PC-3 (cell line): ENCODE measurements at regions not wholly inside any gene's neighbourhood (a gene's known extent, or its start where the extent isn't known, plus 50 kb on each side); places are given as distances from the start of the nearest gene placed in this dataset.

ENCODE experiments used
- ATAC-seq: fragments of 200-7000 bp; cut with Tn5 transposase; 2 replicates; pipeline ENCODE4 v1.9.1; 2020; ENCODE audit warnings: mild to moderate bottlenecking, moderate library complexity
- BruUV-seq: library from RNA; stranded (reverse); fragments of 400-500 nt; replicated peaks from 2 replicates; lab custom pipeline; 2021; lab: Mats Ljungman, UMichigan
- CTCF ChIA-PET: fragments of 300-600 bp; sonication (Branson Sonifier 250); formaldehyde crosslinking; loops from one replicate; lab custom pipeline; 2022; ENCODE audit warnings: antibody characterized with exemption; lab: Charles Lee
- POLR2A ChIA-PET: fragments of 300-600 bp; sonication (Branson Sonifier 250); formaldehyde crosslinking; loops from one replicate; lab custom pipeline; 2022; ENCODE audit warnings: antibody characterized with exemption; ENCODE audit not compliant: unreplicated experiment; lab: Charles Lee
- DNase-seq: peaks from one replicate; pipeline ENCODE4 v3.0.0-alpha.2; 2015
- H2AFZ ChIP-seq: fragments of 300-600 bp; sonication (generic); 2 replicates; pipeline ENCODE4 v1.6.0; 2016; ENCODE audit warnings: antibody characterized with exemption, low read length
- H3F3A ChIP-seq: fragments of 300-600 bp; sonication (generic); one replicate; pipeline ENCODE4 v1.6.0; 2017; ENCODE audit warnings: antibody characterized with exemption, low read length, control low read depth, mild to moderate bottlenecking; ENCODE audit not compliant: unreplicated experiment
- H3K27ac ChIP-seq: fragments of 300-600 bp; sonication (generic); 2 replicates; pipeline ENCODE4 v1.5.1; 2016; ENCODE audit warnings: mild to moderate bottlenecking, low read length
- H3K27me3 ChIP-seq: fragments of 300-600 bp; sonication (generic); 2 replicates; pipeline ENCODE4 v1.6.1; 2016; ENCODE audit warnings: low read length, mixed read lengths
- H3K36me3 ChIP-seq: fragments of 300-600 bp; sonication (generic); 2 replicates; pipeline ENCODE4 v1.6.1; 2016; ENCODE audit warnings: low read depth, mixed run types, low read length, mixed read lengths
- H3K4me1 ChIP-seq: fragments of 300-600 bp; sonication (generic); 2 replicates; pipeline ENCODE4 v1.5.1; 2016; ENCODE audit warnings: low read length; ENCODE audit not compliant: insufficient read depth
- H3K4me2 ChIP-seq: fragments of 300-600 bp; sonication (generic); 2 replicates; pipeline ENCODE4 v1.6.0; 2016; ENCODE audit warnings: low read length
- H3K4me3 ChIP-seq: fragments of 300-600 bp; sonication (generic); 2 replicates; pipeline ENCODE4 v1.5.1; 2016; ENCODE audit warnings: mild to moderate bottlenecking, low read length, mixed read lengths
- H3K79me2 ChIP-seq: fragments of 300-600 bp; sonication (generic); 2 replicates; pipeline ENCODE4 v1.6.1; 2017; ENCODE audit warnings: low read length, mixed read lengths
- H3K9ac ChIP-seq: fragments of 300-600 bp; sonication (generic); 2 replicates; pipeline ENCODE4 v1.6.0; 2016; ENCODE audit warnings: mild to moderate bottlenecking, low read length
- H3K9me2 ChIP-seq: fragments of 300-600 bp; sonication (generic); replicated peaks from 2 replicates; pipeline ENCODE4 v1.6.1; 2016; ENCODE audit warnings: mixed run types, low read length, mixed read lengths
- H3K9me3 ChIP-seq: fragments of 300-600 bp; sonication (generic); 2 replicates; pipeline ENCODE4 v1.6.1; 2016; ENCODE audit warnings: low read length, mixed read lengths
- H4K20me1 ChIP-seq: fragments of 300-600 bp; sonication (generic); 2 replicates; pipeline ENCODE4 v1.6.1; 2016; ENCODE audit warnings: low read length, mixed read lengths
- CTCF ChIP-seq: fragments of 300-600 bp; sonication (generic); conservative IDR thresholded peaks from 2 replicates; pipeline ENCODE4 v1.5.1; 2017; ENCODE audit warnings: antibody characterized with exemption, low read depth, mild to moderate bottlenecking, low read length
- EZH2 ChIP-seq: fragments of 300-600 bp; sonication (generic); IDR thresholded peaks from one replicate; pipeline ENCODE4 v1.6.1; 2017; ENCODE audit warnings: antibody characterized with exemption, mild to moderate bottlenecking, low read length; ENCODE audit not compliant: unreplicated experiment
- EZH2phosphoT487 ChIP-seq: fragments of 300-600 bp; sonication (generic); IDR thresholded peaks from 2 replicates; pipeline ENCODE4 v1.6.1; 2018; ENCODE audit warnings: mild to moderate bottlenecking, antibody characterized with exemption, low read length, borderline replicate concordance
- intact Hi-C: fragments of 100-400 bp; cut with micrococcal nuclease; formaldehyde crosslinking; loops from 2 replicates; pipeline ENCODE4 v1.9.0; 2023

DNA sequence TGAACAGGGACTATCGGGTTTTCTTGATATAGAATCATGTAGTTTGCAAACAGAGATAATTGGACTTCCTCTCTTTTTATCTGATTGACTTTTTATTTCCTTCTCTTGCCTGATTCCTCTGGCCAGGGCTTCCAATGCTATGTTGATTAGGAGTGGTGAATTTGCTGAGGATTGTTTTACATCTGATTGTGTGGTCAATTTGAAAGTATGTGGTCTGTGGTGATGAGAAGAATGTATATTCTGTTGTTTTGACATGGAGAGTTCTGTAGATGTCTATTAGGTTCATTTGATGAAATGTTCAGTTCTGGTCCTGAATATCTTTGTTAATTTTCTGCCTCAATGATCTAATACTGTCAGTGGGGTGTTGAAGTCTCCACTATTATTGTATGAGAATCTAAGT, 713.2 kb upstream of the CCDC179 start:
- POLR2A ChIA-PET: no interaction called here
- intact Hi-C loops: no loop called here
- Histone ChIP-seq H3K36me3 (no peaks in the 10 kb centered on the region), H3K27me3 (no peaks in the 10 kb centered on the region), H3K4me1 (peaks cover 10% of the 10 kb centered on the region; the same call in 1 of the 2 replicates), H3K9ac (no peak overlapping the region), H3K4me2 (no peak overlapping the region), H3F3A (no peaks in the 10 kb centered on the region), H4K20me1 (no peaks in the 10 kb centered on the region), H3K9me3 (no peaks in the 10 kb centered on the region), H3K9me2 (no peaks in the 10 kb centered on the region), H2AFZ (no peak overlapping the region), H3K79me2 (no peaks in the 10 kb centered on the region), H3K27ac (no peak overlapping the region), H3K4me3 (no peak overlapping the region)
- no peak for TF ChIP-seq EZH2phosphoT487
- TF ChIP-seq EZH2: no peak
- no peak for TF ChIP-seq CTCF
- no TSS peak for BruUV-seq
- CTCF ChIA-PET: no interaction called here
- ATAC-seq: no peak
- DNase-seq: no peak

GRCh38 chr11:23574149-23574548, 713.9 kb upstream of the CCDC179 start:
- Histone ChIP-seq H2AFZ (no peak overlapping the region), H3K9me3 (no peaks in the 10 kb centered on the region), H3F3A (no peaks in the 10 kb centered on the region), H3K79me2 (no peaks in the 10 kb centered on the region), H4K20me1 (no peaks in the 10 kb centered on the region), H3K4me1 (peaks cover 10% of the 10 kb centered on the region; the same call in 1 of the 2 replicates), H3K27ac (no peak overlapping the region), H3K36me3 (no peaks in the 10 kb centered on the region), H3K9ac (no peak overlapping the region), H3K9me2 (no peaks in the 10 kb centered on the region), H3K27me3 (no peaks in the 10 kb centered on the region), H3K4me3 (no peak overlapping the region), H3K4me2 (no peak overlapping the region)
- ChIA-PET POLR2A (no interaction called here), CTCF (no interaction called here)
- intact Hi-C loops: no loop called here
- ATAC-seq (no peak), DNase-seq (no peak)
- no TSS peak for BruUV-seq
- no peak for TF ChIP-seq EZH2phosphoT487
- no peak for TF ChIP-seq CTCF
- TF ChIP-seq EZH2: no peak

- H3K4me2 ChIP-seq: no peak overlapping the region
- BruUV-seq: no TSS peak
- no peak for TF ChIP-seq CTCF
- no peak for TF ChIP-seq EZH2phosphoT487
- TF ChIP-seq EZH2: no peak
- POLR2A ChIA-PET: no interaction called here
- no peaks in the 10 kb centered on the region for H3K9me3 ChIP-seq
- no peaks in the 10 kb centered on the region for H3K27me3 ChIP-seq
- no peaks in the 10 kb centered on the region for H3K4me1 ChIP-seq
- H4K20me1 ChIP-seq: no peaks in the 10 kb centered on the region
- no peak for DNase-seq
- intact Hi-C loops: no loop called here
- H2AFZ ChIP-seq: no peak overlapping the region
- no peaks in the 10 kb centered on the region for H3K79me2 ChIP-seq
- H3K36me3 ChIP-seq: no peaks in the 10 kb centered on the region
- H3K9me2 ChIP-seq: no peaks in the 10 kb centered on the region
- H3K4me3 ChIP-seq: no peak overlapping the region
- ATAC-seq: no peak
- CTCF ChIA-PET: no interaction called here
- H3F3A ChIP-seq: no peaks in the 10 kb centered on the region
- no peak overlapping the region for H3K27ac ChIP-seq
- no peak overlapping the region for H3K9ac ChIP-seq
Measured at GRCh38 chr11:23577296-23577695, 717.0 kb upstream of the CCDC179 start.
